Gastroesophageal sphincter (tissue), 3 donors: ENCODE measurements at regions not wholly inside any gene's neighbourhood (a gene's known extent, or its start where the extent isn't known, plus 50 kb on each side); places are given as distances from the start of the nearest gene placed in this dataset.

ENCODE experiments used
- CTCF ChIP-seq, 4 experiments: fragments of 200-600 bp in 2 of 4; fragments of 450-650 bp in 2 of 4; sonication (generic) in 1 of 4; IDR thresholded peaks; one replicate each; pipeline ENCODE4 v1.5.1; 2017 to 2019; ENCODE audit warnings: antibody characterized with exemption in 4 of 4, mild to moderate bottlenecking in 2 of 4, moderate library complexity in 2 of 4
- POLR2A ChIP-seq, 2 donors: fragments of 450-650 bp; IDR thresholded peaks; one replicate each; pipeline ENCODE4 v1.6.1; 2017; ENCODE audit warnings: antibody characterized with exemption in 2 of 2, mild to moderate bottlenecking in 2 of 2, moderate library complexity in 1 of 2
- POLR2AphosphoS5 ChIP-seq: sonication (generic); formaldehyde crosslinking; IDR thresholded peaks from one replicate; pipeline ENCODE4 v1.6.1; 2017; ENCODE audit warnings: antibody characterized with exemption

- TF ChIP-seq CTCF (IDR thresholded peaks at IDR 0.05) (no peak), POLR2A (IDR thresholded peaks at IDR 0.05) (no peak), POLR2AphosphoS5 (no peak)
Measured at GRCh38 chr7:146057958-146058357, 58.6 kb upstream of the CNTNAP2 start.
